Lower leg skin (tissue), 3 donors: ENCODE measurements at regions not wholly inside any gene's neighbourhood (a gene's known extent, or its start where the extent isn't known, plus 50 kb on each side); places are given as distances from the start of the nearest gene placed in this dataset.

Experiments
- POLR2A ChIP-seq, 2 donors: fragments of 450-650 bp; IDR thresholded peaks; one replicate each; pipeline ENCODE4 v1.6.1; 2016 to 2017; ENCODE audit warnings: antibody characterized with exemption in 2 of 2, mild to moderate bottlenecking in 1 of 2, moderate library complexity in 1 of 2
- TF ChIP-seq, protein P1 (sequence below), 3 donors: fragments of 450-650 bp; IDR thresholded peaks; one replicate each; pipeline ENCODE4 v1.5.1; 2016; ENCODE audit warnings: antibody characterized with exemption in 3 of 3, mild to moderate bottlenecking in 3 of 3, moderate library complexity in 2 of 3

DNA sequence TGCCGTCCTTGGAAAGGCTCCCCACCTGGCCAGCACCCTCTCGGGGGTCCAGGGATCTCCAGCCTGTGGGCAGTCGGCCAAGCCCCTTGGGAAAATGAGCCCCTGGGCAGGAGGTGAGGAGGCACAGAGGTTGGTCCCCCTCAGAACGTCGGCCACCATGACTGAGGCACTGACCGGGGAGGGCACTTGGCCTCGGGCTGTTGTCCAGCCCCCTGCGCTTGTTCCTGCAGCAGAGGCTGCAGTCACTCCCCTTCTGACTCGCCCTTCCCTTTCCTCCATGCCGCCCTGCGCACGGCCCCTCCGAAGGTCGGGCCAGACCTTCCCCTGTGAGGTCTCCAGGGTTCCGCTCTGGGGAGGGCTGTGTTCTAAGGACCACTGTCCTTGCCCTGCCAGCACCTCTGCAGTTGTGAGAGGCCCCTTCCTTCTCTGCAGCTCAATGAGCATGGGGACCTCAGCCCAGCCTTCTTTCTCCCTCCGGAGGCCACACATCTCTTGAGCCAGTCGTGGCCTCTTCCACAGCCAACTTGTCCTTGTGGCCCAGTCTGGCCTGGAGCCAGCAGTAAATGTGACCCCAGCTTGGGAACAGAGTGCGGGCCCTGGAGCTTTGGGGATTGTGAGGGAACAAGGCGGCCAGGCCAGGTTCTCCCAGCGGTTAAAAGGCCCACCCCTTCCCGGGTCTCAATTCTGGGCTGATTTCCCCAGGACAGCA is 195.5 kb downstream of the DLL1 start:
- TF ChIP-seq, protein P1, sequence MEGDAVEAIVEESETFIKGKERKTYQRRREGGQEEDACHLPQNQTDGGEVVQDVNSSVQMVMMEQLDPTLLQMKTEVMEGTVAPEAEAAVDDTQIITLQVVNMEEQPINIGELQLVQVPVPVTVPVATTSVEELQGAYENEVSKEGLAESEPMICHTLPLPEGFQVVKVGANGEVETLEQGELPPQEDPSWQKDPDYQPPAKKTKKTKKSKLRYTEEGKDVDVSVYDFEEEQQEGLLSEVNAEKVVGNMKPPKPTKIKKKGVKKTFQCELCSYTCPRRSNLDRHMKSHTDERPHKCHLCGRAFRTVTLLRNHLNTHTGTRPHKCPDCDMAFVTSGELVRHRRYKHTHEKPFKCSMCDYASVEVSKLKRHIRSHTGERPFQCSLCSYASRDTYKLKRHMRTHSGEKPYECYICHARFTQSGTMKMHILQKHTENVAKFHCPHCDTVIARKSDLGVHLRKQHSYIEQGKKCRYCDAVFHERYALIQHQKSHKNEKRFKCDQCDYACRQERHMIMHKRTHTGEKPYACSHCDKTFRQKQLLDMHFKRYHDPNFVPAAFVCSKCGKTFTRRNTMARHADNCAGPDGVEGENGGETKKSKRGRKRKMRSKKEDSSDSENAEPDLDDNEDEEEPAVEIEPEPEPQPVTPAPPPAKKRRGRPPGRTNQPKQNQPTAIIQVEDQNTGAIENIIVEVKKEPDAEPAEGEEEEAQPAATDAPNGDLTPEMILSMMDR (IDR thresholded peaks at IDR 0.05) = no peak
- no peak for TF ChIP-seq POLR2A (IDR thresholded peaks at IDR 0.05)
